Lower leg skin (tissue), 4 donors: ENCODE measurements at regions not wholly inside any gene's neighbourhood (a gene's known extent, or its start where the extent isn't known, plus 50 kb on each side); places are given as distances from the start of the nearest gene placed in this dataset.
"Not testable (repeated sequence)": the region's sequence is repeated elsewhere in the genome, so short reads cannot be mapped to it uniquely, and the experiment has no call there.

Experiments used
- DNase-seq, 2 donors: peaks; one replicate each; pipeline ENCODE4 v3.0.0-alpha.2; 2019; ENCODE audit warnings: low spot score in 2 of 2
- H3K4me3 ChIP-seq: fragments of 200-600 bp; sonication (generic); 2 replicates; pipeline ENCODE4 v1.5.1; 2017; ENCODE audit warnings: mild to moderate bottlenecking, low read depth; ENCODE audit not compliant: poor library complexity, severe bottlenecking
- CTCF ChIP-seq, 3 donors: fragments of 450-650 bp; IDR thresholded peaks; one replicate each; pipeline ENCODE4 v1.5.1; 2016; ENCODE audit warnings: antibody characterized with exemption in 3 of 3, mild to moderate bottlenecking in 3 of 3, moderate library complexity in 2 of 3
- POLR2A ChIP-seq, 2 donors: fragments of 450-650 bp; IDR thresholded peaks; one replicate each; pipeline ENCODE4 v1.6.1; 2016 to 2017; ENCODE audit warnings: antibody characterized with exemption in 2 of 2, mild to moderate bottlenecking in 1 of 2, moderate library complexity in 1 of 2
- WGBS, 2 donors: methylation state at CpG; one replicate each; pipeline ENCODE4 v1.1.5; 2018; 5-methylcytosine and 5-hydroxymethylcytosine counted together
- intact Hi-C: fragments of 100-400 bp; cut with DNase I; formaldehyde crosslinking; loops from one replicate; pipeline ENCODE4 v1.15.0; 2023; ENCODE audit warnings: low total_unique reads

GRCh38 chr6:140661691-140662090 lies 1287.2 kb upstream of the CITED2 start:
- H3K4me3 ChIP-seq: no peak overlapping the region
- DNase-seq: no peak
- intact Hi-C loops: no loop called here
- WGBS, 2 donors: 71 to 77% methylated on average over 3 of the region's 3 CpGs
- TF ChIP-seq POLR2A (IDR thresholded peaks at IDR 0.05) (no peak), CTCF (IDR thresholded peaks at IDR 0.05) (no peak)

- H3K4me3 ChIP-seq: no peak overlapping the region
- TF ChIP-seq POLR2A (IDR thresholded peaks at IDR 0.05) (no peak), CTCF (IDR thresholded peaks at IDR 0.05) (no peak)
- intact Hi-C loops: no loop called here
- DNase-seq: no peak
- WGBS, 2 donors: 17 to 22% methylated on average over 2 of the region's 2 CpGs
Observed at GRCh38 chr6:140660295-140660694, 1285.8 kb upstream of the CITED2 start.

GRCh38 chr6:140653972-140654371 lies 1279.5 kb upstream of the CITED2 start:
- intact Hi-C loops: no loop called here
- no peak overlapping the region for H3K4me3 ChIP-seq
- no peak for TF ChIP-seq CTCF (IDR thresholded peaks at IDR 0.05)
- DNase-seq: no peak

GRCh38 chr6:140653506-140653905 lies 1279.1 kb upstream of the CITED2 start:
- H3K4me3 ChIP-seq: no peak overlapping the region

GRCh38 chr6:140649502-140649901 lies 1275.1 kb upstream of the CITED2 start:
- 87 to 93% methylated on average over 3 of the region's 3 CpGs for WGBS, 2 donors
- DNase-seq, intact Hi-C loops, H3K4me3 ChIP-seq: not testable (repeated sequence)

More at GRCh38 chr6:140653506-140653905, 1279.1 kb upstream of the CITED2 start:
- intact Hi-C loops: no loop called here
- TF ChIP-seq POLR2A (IDR thresholded peaks at IDR 0.05) (no peak), CTCF (IDR thresholded peaks at IDR 0.05) (no peak)
- DNase-seq: no peak

- H3K4me3 ChIP-seq, intact Hi-C loops, DNase-seq: not testable (repeated sequence)
Observed at GRCh38 chr6:140647322-140647721, 1272.9 kb upstream of the CITED2 start.

GRCh38 chr6:140644017-140644416 lies 1269.6 kb upstream of the CITED2 start:
- WGBS, 2 donors: 72 to 87% methylated on average over 2 of the region's 2 CpGs
- intact Hi-C loops: no loop called here

More at GRCh38 chr6:140644017-140644416, 1269.6 kb upstream of the CITED2 start:
- no peak for DNase-seq
- no peak overlapping the region for H3K4me3 ChIP-seq
- no peak for TF ChIP-seq CTCF (IDR thresholded peaks at IDR 0.05)
- no peak for TF ChIP-seq POLR2A (IDR thresholded peaks at IDR 0.05)
